Skin epidermis (tissue), 12 donors: ENCODE measurements at regions not wholly inside any gene's neighbourhood (a gene's known extent, or its start where the extent isn't known, plus 50 kb on each side); places are given as distances from the start of the nearest gene placed in this dataset.
"Not testable (repeated sequence)": the region's sequence is repeated elsewhere in the genome, so short reads cannot be mapped to it uniquely, and the experiment has no call there.

ENCODE experiments used
- H3K27ac ChIP-seq, 21 experiments: fragments of 200-600 bp; sonication (generic) in 11 of 21; one replicate each; pipeline ENCODE4 v1.5.0; 2020; ENCODE audit warnings: mild to moderate bottlenecking in 3 of 21, inconsistent platforms in 2 of 21, moderate library complexity in 2 of 21
- H3K4me3 ChIP-seq, 7 experiments: fragments of 200-600 bp; sonication (generic) in 2 of 7; one replicate each; pipeline ENCODE4 v1.5.0; 2020; ENCODE audit warnings: inconsistent platforms in 2 of 7, mild to moderate bottlenecking in 2 of 7, moderate library complexity in 1 of 7

- Histone ChIP-seq H3K27ac (no peak overlapping the region), H3K4me3 (no peak overlapping the region)
These were observed 148.3 kb upstream of the CADM1 start for GRCh38 chr11:115652496-115652895.

- no peak overlapping the region for H3K27ac ChIP-seq
- no peak overlapping the region for H3K4me3 ChIP-seq
These were observed 147.9 kb upstream of the CADM1 start for GRCh38 chr11:115652094-115652493.

- Histone ChIP-seq H3K27ac (no peak overlapping the region), H3K4me3 (no peak overlapping the region)
These were observed 145.2 kb upstream of the CADM1 start for GRCh38 chr11:115649461-115649860.

GRCh38 chr11:115645631-115646317 is 141.6 kb upstream of the CADM1 start:
- Histone ChIP-seq H3K27ac (no peak overlapping the region), H3K4me3 (no peak overlapping the region)

- Histone ChIP-seq H3K27ac (no peak overlapping the region), H3K4me3 (no peak overlapping the region)
These were observed 140.6 kb upstream of the CADM1 start for GRCh38 chr11:115644856-115645255.

GRCh38 chr11:115643549-115644270 is 139.5 kb upstream of the CADM1 start:
- Histone ChIP-seq H3K27ac (no peak overlapping the region), H3K4me3 (no peak overlapping the region)

- Histone ChIP-seq H3K4me3 (no peak overlapping the region), H3K27ac (no peak overlapping the region)
These were observed 138.4 kb upstream of the CADM1 start for GRCh38 chr11:115642660-115643059.

GRCh38 chr11:115637599-115638241 is 133.5 kb upstream of the CADM1 start:
- H3K27ac ChIP-seq, result no peak overlapping the region

GRCh38 chr11:115636753-115637527 is 132.7 kb upstream of the CADM1 start:
- no peak overlapping the region for H3K4me3 ChIP-seq
- H3K27ac ChIP-seq, result no peak overlapping the region

More at GRCh38 chr11:115637599-115638241, 133.5 kb upstream of the CADM1 start:
- no peak overlapping the region for H3K4me3 ChIP-seq

GRCh38 chr11:115633977-115634376 is 129.8 kb upstream of the CADM1 start:
- not testable (repeated sequence) for H3K27ac ChIP-seq, H3K4me3 ChIP-seq

- H3K4me3 ChIP-seq, result no peak overlapping the region
- no peak overlapping the region for H3K27ac ChIP-seq
These were observed 127.8 kb upstream of the CADM1 start for GRCh38 chr11:115632061-115632460.

GRCh38 chr11:115631609-115632008 is 127.4 kb upstream of the CADM1 start:
- Histone ChIP-seq H3K4me3 (no peak overlapping the region), H3K27ac (no peak overlapping the region)

- H3K27ac ChIP-seq, result no peak overlapping the region
- no peak overlapping the region for H3K4me3 ChIP-seq
These were observed 126.0 kb upstream of the CADM1 start for GRCh38 chr11:115630214-115630613.

GRCh38 chr11:115629456-115630015 is 125.3 kb upstream of the CADM1 start:
- Histone ChIP-seq H3K4me3 (no peak overlapping the region), H3K27ac (no peak overlapping the region)

GRCh38 chr11:115627666-115628460 is 123.6 kb upstream of the CADM1 start:
- no peak overlapping the region for H3K27ac ChIP-seq
- no peak overlapping the region for H3K4me3 ChIP-seq

GRCh38 chr11:115627071-115627470 is 122.9 kb upstream of the CADM1 start:
- no peak overlapping the region for H3K4me3 ChIP-seq

GRCh38 chr11:115626414-115626813 is 122.2 kb upstream of the CADM1 start:
- Histone ChIP-seq H3K27ac (no peak overlapping the region), H3K4me3 (no peak overlapping the region)

More at GRCh38 chr11:115627071-115627470, 122.9 kb upstream of the CADM1 start:
- no peak overlapping the region for H3K27ac ChIP-seq

- Histone ChIP-seq H3K4me3 (no peak overlapping the region), H3K27ac (no peak overlapping the region)
These were observed 121.3 kb upstream of the CADM1 start for GRCh38 chr11:115625502-115625901.

GRCh38 chr11:115624065-115624464 is 119.8 kb upstream of the CADM1 start:
- Histone ChIP-seq H3K27ac (no peak overlapping the region), H3K4me3 (no peak overlapping the region)
